ENCODE measurements at regions not wholly inside any gene's neighbourhood (a gene's known extent, or its start where the extent isn't known, plus 50 kb on each side); places are given as distances from the start of the nearest gene placed in this dataset.
"Not testable (repeated sequence)": the region's sequence is repeated elsewhere in the genome, so short reads cannot be mapped to it uniquely, and the experiment has no call there.

DNA sequence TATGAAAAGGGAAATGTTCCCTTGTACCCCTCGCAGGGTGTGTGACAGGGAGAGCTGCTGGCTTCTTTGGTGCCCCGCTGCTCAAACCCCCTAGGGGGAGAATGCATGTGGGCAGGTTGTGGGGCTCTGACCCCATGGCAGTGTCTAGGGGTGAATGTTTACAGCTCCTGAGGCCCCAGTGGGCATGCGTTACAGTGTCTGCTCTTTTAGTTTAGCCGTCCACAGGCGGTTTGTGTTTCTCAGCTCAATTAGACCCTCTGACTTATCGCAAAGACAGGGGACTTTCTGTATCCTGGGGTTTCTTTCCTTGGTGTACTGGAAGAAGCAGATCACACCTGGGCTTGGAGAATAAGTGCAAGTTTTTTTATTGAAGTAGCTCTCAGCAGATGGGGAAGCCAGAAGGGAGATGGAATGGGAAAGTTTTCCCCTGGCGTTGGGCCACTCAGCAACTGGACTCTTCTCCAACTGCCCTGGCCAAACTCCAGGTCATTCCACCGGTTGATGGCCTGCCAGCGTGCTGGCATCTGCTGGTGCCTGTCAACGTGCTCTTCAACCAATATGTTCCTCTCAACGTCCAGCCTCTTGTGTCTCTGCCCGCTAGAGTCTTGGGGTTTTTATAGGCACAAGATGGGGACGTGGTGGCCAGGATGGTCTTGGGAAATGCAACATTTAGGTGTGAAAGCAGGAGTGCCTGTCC lies 720.9 kb downstream of the FSCB start:
- no peak overlapping the region for H3K9ac ChIP-seq (ENCODE audit: low read depth, low read length)
- TF ChIP-seq CTCF (IDR thresholded peaks at IDR 0.05; ENCODE audit: borderline replicate concordance, extremely low read depth, low read length, poor library complexity, severe bottlenecking): no peak
- no peak for TF ChIP-seq EZH2 (IDR thresholded peaks at IDR 0.05; ENCODE audit: borderline replicate concordance, low read depth, low read length, severe bottlenecking)
- H2AFZ ChIP-seq (ENCODE audit: low read depth, low read length): no peak overlapping the region
- H4K20me1 ChIP-seq (ENCODE audit: insufficient read depth, low read length): no peaks in the 10 kb centered on the region
- H3K27ac ChIP-seq (ENCODE audit: low read length): no peak overlapping the region
- no peaks in the 10 kb centered on the region for H3K79me2 ChIP-seq (ENCODE audit: insufficient read depth, low read length)
- H3K4me2 ChIP-seq (ENCODE audit: insufficient read depth, low read length): no peak overlapping the region
- H3K4me1 ChIP-seq (ENCODE audit: insufficient read depth, low read length): no peaks in the 10 kb centered on the region
- DNase-seq (no peak), ATAC-seq (ENCODE audit: insufficient read depth, low read depth) (no peak)
- no peaks in the 10 kb centered on the region for H3K27me3 ChIP-seq (ENCODE audit: insufficient read depth, low read length, poor library complexity)
- no peak overlapping the region for H3K4me3 ChIP-seq (ENCODE audit: low read depth in 1 of 2, low read length in 2 of 2)
- no peaks in the 10 kb centered on the region for H3K9me3 ChIP-seq (ENCODE audit: insufficient read depth, low read length, severe bottlenecking)
- no peaks in the 10 kb centered on the region for H3K36me3 ChIP-seq (ENCODE audit: insufficient read depth, low read length)

DNA sequence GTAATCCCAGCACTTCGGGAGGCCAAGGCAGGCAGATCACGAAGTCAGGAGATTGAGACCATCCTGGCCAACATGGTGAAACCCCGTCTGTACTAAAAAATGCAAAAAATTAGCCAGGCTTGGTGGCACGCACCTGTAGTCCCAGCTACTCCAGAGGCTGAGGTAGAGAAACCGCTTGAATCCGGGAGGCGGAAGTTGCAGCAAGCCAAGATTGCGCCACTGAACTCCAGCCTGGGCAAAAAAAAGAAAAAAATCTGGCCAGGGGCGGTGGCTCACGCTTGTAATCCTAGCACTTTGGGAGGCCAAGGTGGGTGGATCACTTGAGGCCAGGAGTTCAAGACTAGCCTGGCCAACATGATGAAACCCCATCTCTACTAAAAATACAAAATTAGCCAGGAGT lies 722.7 kb downstream of the FSCB start:
- ATAC-seq (ENCODE audit: insufficient read depth, low read depth); H3K27me3 ChIP-seq (ENCODE audit: insufficient read depth, low read length, poor library complexity); H3K79me2 ChIP-seq (ENCODE audit: insufficient read depth, low read length); H3K4me1 ChIP-seq (ENCODE audit: insufficient read depth, low read length); H3K36me3 ChIP-seq (ENCODE audit: insufficient read depth, low read length); H3K9ac ChIP-seq (ENCODE audit: low read depth, low read length); H3K27ac ChIP-seq (ENCODE audit: low read length); H3K4me2 ChIP-seq (ENCODE audit: insufficient read depth, low read length); H3K4me3 ChIP-seq (ENCODE audit: low read depth in 1 of 2, low read length in 2 of 2); H2AFZ ChIP-seq (ENCODE audit: low read depth, low read length); H4K20me1 ChIP-seq (ENCODE audit: insufficient read depth, low read length); H3K9me3 ChIP-seq (ENCODE audit: insufficient read depth, low read length, severe bottlenecking); DNase-seq: not testable (repeated sequence)

GRCh38 chr14:43778937-43779639 lies 728.0 kb downstream of the FSCB start:
- H3K27ac ChIP-seq (ENCODE audit: low read length): no peak overlapping the region
- no peaks in the 10 kb centered on the region for H4K20me1 ChIP-seq (ENCODE audit: insufficient read depth, low read length)
- no peaks in the 10 kb centered on the region for H3K4me1 ChIP-seq (ENCODE audit: insufficient read depth, low read length)
- H3K9me3 ChIP-seq (ENCODE audit: insufficient read depth, low read length, severe bottlenecking): no peaks in the 10 kb centered on the region
- H2AFZ ChIP-seq (ENCODE audit: low read depth, low read length): no peak overlapping the region
- DNase-seq (no peak), ATAC-seq (ENCODE audit: insufficient read depth, low read depth) (no peak)
- H3K27me3 ChIP-seq (ENCODE audit: insufficient read depth, low read length, poor library complexity): no peaks in the 10 kb centered on the region
- no peak overlapping the region for H3K4me2 ChIP-seq (ENCODE audit: insufficient read depth, low read length)
- no peak overlapping the region for H3K9ac ChIP-seq (ENCODE audit: low read depth, low read length)
- no peak for TF ChIP-seq EZH2 (IDR thresholded peaks at IDR 0.05; ENCODE audit: borderline replicate concordance, low read depth, low read length, severe bottlenecking)
- no peak for TF ChIP-seq CTCF (IDR thresholded peaks at IDR 0.05; ENCODE audit: borderline replicate concordance, extremely low read depth, low read length, poor library complexity, severe bottlenecking)
- no peak overlapping the region for H3K4me3 ChIP-seq (ENCODE audit: low read depth in 1 of 2, low read length in 2 of 2)
- H3K79me2 ChIP-seq (ENCODE audit: insufficient read depth, low read length): no peaks in the 10 kb centered on the region
- H3K36me3 ChIP-seq (ENCODE audit: insufficient read depth, low read length): no peaks in the 10 kb centered on the region

- Histone ChIP-seq H4K20me1 (ENCODE audit: insufficient read depth, low read length) (no peaks in the 10 kb centered on the region), H3K4me3 (ENCODE audit: low read depth in 1 of 2, low read length in 2 of 2) (no peak overlapping the region), H3K79me2 (ENCODE audit: insufficient read depth, low read length) (no peaks in the 10 kb centered on the region), H3K9ac (ENCODE audit: low read depth, low read length) (no peak overlapping the region), H3K36me3 (ENCODE audit: insufficient read depth, low read length) (no peaks in the 10 kb centered on the region), H2AFZ (ENCODE audit: low read depth, low read length) (no peak overlapping the region), H3K4me2 (ENCODE audit: insufficient read depth, low read length) (no peak overlapping the region), H3K27me3 (ENCODE audit: insufficient read depth, low read length, poor library complexity) (no peaks in the 10 kb centered on the region), H3K4me1 (ENCODE audit: insufficient read depth, low read length) (no peaks in the 10 kb centered on the region), H3K9me3 (ENCODE audit: insufficient read depth, low read length, severe bottlenecking) (no peaks in the 10 kb centered on the region), H3K27ac (ENCODE audit: low read length) (no peak overlapping the region)
- DNase-seq (no peak), ATAC-seq (ENCODE audit: insufficient read depth, low read depth) (no peak)
- no peak for TF ChIP-seq CTCF (IDR thresholded peaks at IDR 0.05; ENCODE audit: borderline replicate concordance, extremely low read depth, low read length, poor library complexity, severe bottlenecking)
- TF ChIP-seq EZH2 (IDR thresholded peaks at IDR 0.05; ENCODE audit: borderline replicate concordance, low read depth, low read length, severe bottlenecking): no peak
Observed at GRCh38 chr14:43778570-43778936, 728.5 kb downstream of the FSCB start.

Data from DND-41 (cell line).